SKM-1 (cell line): ENCODE measurements at regions not wholly inside any gene's neighbourhood (a gene's known extent, or its start where the extent isn't known, plus 50 kb on each side); places are given as distances from the start of the nearest gene placed in this dataset.
"Not testable (repeated sequence)": the region's sequence is repeated elsewhere in the genome, so short reads cannot be mapped to it uniquely, and the experiment has no call there.

ENCODE experiments used
- DNase-seq: peaks from one replicate; lab custom pipeline; 2025; ENCODE audit not compliant: unreplicated experiment; lab: John Stamatoyannopoulos, UW

- DNase-seq, result no peak
Observed at GRCh38 chr17:31798205-31798724, 60.8 kb downstream of the COPRS start.

- DNase-seq, result not testable (repeated sequence)
Observed at GRCh38 chr17:31795941-31796340, 63.1 kb downstream of the COPRS start.

GRCh38 chr17:31794111-31794510 is 64.9 kb downstream of the COPRS start:
- no peak for DNase-seq

- not testable (repeated sequence) for DNase-seq
Observed at GRCh38 chr17:31793634-31794033, 65.4 kb downstream of the COPRS start.

GRCh38 chr17:31792007-31792585 is 66.9 kb downstream of the COPRS start:
- DNase-seq, result no peak

GRCh38 chr17:31789707-31790505 is 69.1 kb downstream of the COPRS start:
- no peak for DNase-seq

- no peak for DNase-seq
Observed at GRCh38 chr17:31788956-31789355, 70.1 kb downstream of the COPRS start.

GRCh38 chr17:31788571-31788946 is 70.5 kb downstream of the COPRS start:
- DNase-seq, result no peak

GRCh38 chr17:31787857-31788570 is 71.0 kb downstream of the COPRS start:
- no peak for DNase-seq

- no peak for DNase-seq
Observed at GRCh38 chr17:31786796-31787481, 72.1 kb downstream of the COPRS start.

- DNase-seq, result no peak
Observed at GRCh38 chr17:31780483-31780882, 78.6 kb downstream of the COPRS start.

- DNase-seq, result no peak
Observed at GRCh38 chr17:31778523-31778922, 80.5 kb downstream of the COPRS start.

- not testable (repeated sequence) for DNase-seq
Observed at GRCh38 chr17:31771328-31771727, 87.7 kb downstream of the COPRS start.

GRCh38 chr17:31770501-31770900 is 88.5 kb downstream of the COPRS start:
- DNase-seq, result not testable (repeated sequence)

GRCh38 chr17:31761836-31762510 is 97.1 kb downstream of the COPRS start:
- not testable (repeated sequence) for DNase-seq

- DNase-seq, result no peak
Observed at GRCh38 chr17:31758646-31759045, 100.4 kb downstream of the COPRS start.

- no peak for DNase-seq
Observed at GRCh38 chr17:31757097-31757496, 101.9 kb downstream of the COPRS start.

- no peak for DNase-seq
Observed at GRCh38 chr17:31754239-31754945, 104.7 kb downstream of the COPRS start.

- DNase-seq, result no peak
Observed at GRCh38 chr17:31753011-31753410, 106.0 kb downstream of the COPRS start.

GRCh38 chr17:31752584-31752983 is 106.5 kb downstream of the COPRS start:
- DNase-seq, result no peak
